Erythroblast (primary cell): ENCODE measurements at regions not wholly inside any gene's neighbourhood (a gene's known extent, or its start where the extent isn't known, plus 50 kb on each side); places are given as distances from the start of the nearest gene placed in this dataset.

Experiments used
- GATA1 ChIP-seq: IDR thresholded peaks from 2 replicates; pipeline ENCODE4 v1.6.1; 2011; ENCODE audit warnings: low read depth, mild to moderate bottlenecking, control low read depth, low read length, moderate library complexity
- POLR2A ChIP-seq: IDR thresholded peaks from 2 replicates; pipeline ENCODE4 v1.6.1; 2011; ENCODE audit warnings: mild to moderate bottlenecking, low read length

DNA sequence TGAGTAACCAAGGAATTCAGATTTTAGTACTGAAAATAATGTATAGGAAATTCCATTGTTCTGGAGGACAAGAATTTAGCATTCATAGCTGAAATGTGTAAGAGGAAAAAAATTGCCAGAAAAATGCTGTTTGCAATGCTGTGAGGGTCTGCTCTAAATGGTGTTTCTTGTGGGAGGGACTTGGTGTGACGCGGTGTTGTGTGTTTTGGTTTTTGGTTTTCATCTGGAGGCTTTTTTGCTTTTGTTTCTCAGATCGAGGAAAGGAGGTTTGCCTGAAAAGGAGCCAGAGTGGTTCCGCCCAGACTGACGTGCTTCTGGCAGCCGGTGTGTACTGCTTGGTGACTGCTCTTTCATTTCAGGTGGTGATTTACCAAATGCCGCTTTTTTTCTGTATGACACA lies 211.8 kb upstream of the HMGA2 start:
- TF ChIP-seq POLR2A = no peak
- no peak for TF ChIP-seq GATA1
